HepG2 (cell line): ENCODE measurements at regions not wholly inside any gene's neighbourhood (a gene's known extent, or its start where the extent isn't known, plus 50 kb on each side); places are given as distances from the start of the nearest gene placed in this dataset.

Experiments
- BRCA1 ChIP-seq: sonication (generic); formaldehyde crosslinking; IDR thresholded peaks from 2 replicates; pipeline ENCODE4 v1.4.0; 2020; ENCODE audit warnings: missing genetic modification reagents
- DPF2 ChIP-seq: sonication (generic); formaldehyde crosslinking; IDR thresholded peaks from 2 replicates; pipeline ENCODE4 v1.4.0; 2020; ENCODE audit warnings: mild to moderate bottlenecking, low read depth, missing genetic modification reagents, borderline replicate concordance
- PAWR ChIP-seq: sonication (generic); formaldehyde crosslinking; IDR thresholded peaks from 2 replicates; pipeline ENCODE4 v1.4.0; 2020; ENCODE audit warnings: missing genetic modification reagents, mild to moderate bottlenecking, borderline replicate concordance
- POLR2A ChIP-seq, 2 experiments: IDR thresholded peaks; 2 replicates each; pipeline ENCODE4 v1.6.1; 2011; ENCODE audit warnings: low read depth in 2 of 2, low read length in 2 of 2, mild to moderate bottlenecking in 1 of 2, moderate library complexity in 1 of 2; ENCODE audit not compliant: insufficient read depth in 1 of 2
- POLR2AphosphoS5 ChIP-seq: IDR thresholded peaks from 2 replicates; pipeline ENCODE4 v1.6.1; 2012; ENCODE audit warnings: low read depth, low read length
- SMAD3 ChIP-seq: sonication (generic); formaldehyde crosslinking; IDR thresholded peaks from 2 replicates; pipeline ENCODE4 v1.4.0; 2020; ENCODE audit warnings: missing genetic modification reagents
- ZNF567 ChIP-seq: sonication (generic); formaldehyde crosslinking; IDR thresholded peaks from 2 replicates; pipeline ENCODE4 v1.8.1; 2023; ENCODE audit warnings: mild to moderate bottlenecking, missing genetic modification reagents, borderline replicate concordance

DNA sequence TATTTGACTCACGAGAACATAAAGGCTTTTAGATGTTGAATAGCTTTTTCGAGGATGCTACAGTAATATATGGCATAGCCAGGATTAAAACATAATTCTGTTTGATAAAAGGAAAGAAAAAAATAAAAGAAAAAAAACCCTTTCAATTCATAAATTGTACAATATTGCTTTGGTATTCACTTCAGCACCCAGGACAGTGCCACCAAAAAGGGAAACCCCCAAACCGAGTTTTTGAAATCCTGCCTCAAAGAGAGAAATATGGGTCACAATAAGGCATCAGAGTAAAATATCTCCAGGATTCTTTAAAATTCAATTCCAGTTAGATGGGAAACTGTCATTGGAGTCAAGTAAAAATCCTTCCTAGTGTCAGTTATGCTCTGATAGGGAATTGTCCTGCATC lies 551.2 kb upstream of the SEL1L start:
- TF ChIP-seq PAWR (CRISPR knock-in tag) (no peak), POLR2AphosphoS5 (no peak), ZNF567 (CRISPR knock-in tag) (no peak), SMAD3 (no peak), POLR2A (IDR thresholded peaks at IDR 0.05; ENCODE audit: insufficient read depth in 1 of 2, low read depth in 2 of 2, low read length in 2 of 2) (no peak), BRCA1 (CRISPR knock-in tag) (no peak), DPF2 (CRISPR knock-in tag) (no peak)
